ENCODE measurements at regions not wholly inside any gene's neighbourhood (a gene's known extent, or its start where the extent isn't known, plus 50 kb on each side); places are given as distances from the start of the nearest gene placed in this dataset.
"Not testable (repeated sequence)": the region's sequence is repeated elsewhere in the genome, so short reads cannot be mapped to it uniquely, and the experiment has no call there.

- no peak for DNase-seq (ENCODE audit: low spot score)
- no peak for TF ChIP-seq CTCF (IDR thresholded peaks at IDR 0.05; ENCODE audit: extremely low read depth, missing control alignments)
Measured at GRCh38 chr12:77224346-77224745, 159.0 kb upstream of the E2F7 start.

GRCh38 chr12:77222336-77222735 lies 157.0 kb upstream of the E2F7 start:
- DNase-seq (ENCODE audit: low spot score) = no peak
- no peak for TF ChIP-seq CTCF (IDR thresholded peaks at IDR 0.05; ENCODE audit: extremely low read depth, missing control alignments)

- DNase-seq (ENCODE audit: low spot score) = no peak
- no peak for TF ChIP-seq CTCF (IDR thresholded peaks at IDR 0.05; ENCODE audit: extremely low read depth, missing control alignments)
Measured at GRCh38 chr12:77220586-77220985, 155.2 kb upstream of the E2F7 start.

GRCh38 chr12:77218278-77218677 lies 152.9 kb upstream of the E2F7 start:
- no peak for TF ChIP-seq CTCF (IDR thresholded peaks at IDR 0.05; ENCODE audit: extremely low read depth, missing control alignments)
- DNase-seq (ENCODE audit: low spot score) = no peak

- DNase-seq (ENCODE audit: low spot score) = not testable (repeated sequence)
Measured at GRCh38 chr12:77216136-77216535, 150.8 kb upstream of the E2F7 start.

- no peak for DNase-seq (ENCODE audit: low spot score)
- TF ChIP-seq CTCF (IDR thresholded peaks at IDR 0.05; ENCODE audit: extremely low read depth, missing control alignments) = no peak
Measured at GRCh38 chr12:77214136-77214535, 148.8 kb upstream of the E2F7 start.

- TF ChIP-seq CTCF (IDR thresholded peaks at IDR 0.05; ENCODE audit: extremely low read depth, missing control alignments) = no peak
- DNase-seq (ENCODE audit: low spot score) = no peak
Measured at GRCh38 chr12:77213319-77213718, 147.9 kb upstream of the E2F7 start.

GRCh38 chr12:77210724-77211123 lies 145.4 kb upstream of the E2F7 start:
- TF ChIP-seq CTCF (IDR thresholded peaks at IDR 0.05; ENCODE audit: extremely low read depth, missing control alignments) = no peak
- no peak for DNase-seq (ENCODE audit: low spot score)
